HepG2 (cell line): ENCODE measurements at regions not wholly inside any gene's neighbourhood (a gene's known extent, or its start where the extent isn't known, plus 50 kb on each side); places are given as distances from the start of the nearest gene placed in this dataset.

Source experiments
- ATAC-seq: fragments of 200-7000 bp; cut with Tn5 transposase; 3 replicates; pipeline ENCODE4 v1.9.1; 2020; ENCODE audit warnings: mild to moderate bottlenecking, moderate library complexity
- BruUV-seq: library from RNA; stranded (reverse); fragments of 400-500 nt; replicated peaks from 2 replicates; lab custom pipeline; 2021; lab: Mats Ljungman, UMichigan
- CTCF ChIA-PET: fragments of 300-600 bp; formaldehyde crosslinking; extraction: SDS; loops from one replicate; lab custom pipeline; 2021; ENCODE audit warnings: low total read pairs, inconsistent platforms, low intra/inter-chr PET ratio; lab: Yijun Ruan, JAX
- POLR2A ChIA-PET: fragments of 350-600 bp; sonication (Branson Sonifier 250); formaldehyde crosslinking; loops from one replicate; lab custom pipeline; 2020; ENCODE audit warnings: antibody characterized with exemption, inconsistent platforms; lab: Yijun Ruan, JAX
- DNase-seq: peaks from one replicate; pipeline ENCODE4 v3.0.0-alpha.2; 2015; ENCODE audit warnings: low spot score
- FAIRE-seq: peaks from 3 replicates; lab custom pipeline; 2011; peaks lifted over from hg19 to GRCh38; lab: Jason Lieb, UNC
- H2AFZ ChIP-seq: one replicate; pipeline ENCODE4 v1.6.1; 2011; ENCODE audit warnings: low read length, inconsistent platforms
- H3K27ac ChIP-seq: fragments of 300-600 bp; 3 replicates; pipeline ENCODE4 v1.8.0; 2011; ENCODE audit warnings: mixed run types, mild to moderate bottlenecking, mixed read lengths, low read length, inconsistent platforms; ENCODE audit not compliant: insufficient read depth; ENCODE audit errors: extremely low read length
- H3K27me3 ChIP-seq, 2 experiments: fragments of 200-600 bp in 1 of 2; 2 replicates in 1 of 2; 3 replicates in 1 of 2; pipeline versions ENCODE4 v1.6.0 to v1.8.0; 2011; ENCODE audit warnings: low read length in 2 of 2, mild to moderate bottlenecking in 2 of 2, moderate library complexity in 2 of 2, inconsistent platforms in 1 of 2; ENCODE audit not compliant: insufficient read depth in 2 of 2, control insufficient read depth in 1 of 2
- H3K36me3 ChIP-seq, 2 experiments: fragments of 200-600 bp in 1 of 2; replicated peaks in 1 of 2; 2 replicates in 1 of 2; 3 replicates in 1 of 2; pipeline versions ENCODE4 v1.5.1 to v1.8.0; 2011; ENCODE audit warnings: low read length in 2 of 2, inconsistent platforms in 1 of 2; ENCODE audit not compliant: insufficient read depth in 2 of 2, control insufficient read depth in 1 of 2
- H3K4me1 ChIP-seq: 2 replicates; pipeline ENCODE4 v1.5.1; 2012; ENCODE audit warnings: low read length, inconsistent platforms; ENCODE audit not compliant: insufficient read depth
- H3K4me2 ChIP-seq: 2 replicates; pipeline ENCODE4 v1.6.0; 2011; ENCODE audit warnings: low read depth, low read length, inconsistent platforms
- H3K4me3 ChIP-seq, 3 experiments: fragments of 200-600 bp in 1 of 3; sonication (generic), shearing (Covaris generic) in 1 of 3; replicated peaks in 1 of 3; 2 replicates each; pipeline ENCODE4 v1.5.1; 2011 to 2016; ENCODE audit warnings: low read length in 3 of 3, inconsistent platforms in 2 of 3, low read depth in 2 of 3, mild to moderate bottlenecking in 2 of 3, control low read depth in 1 of 3, mixed read lengths in 1 of 3; ENCODE audit not compliant: insufficient read depth in 1 of 3
- H3K79me2 ChIP-seq: one replicate; pipeline ENCODE4 v1.6.1; 2011; ENCODE audit warnings: low read length, inconsistent platforms; ENCODE audit not compliant: insufficient read depth
- H3K9ac ChIP-seq: 2 replicates; pipeline ENCODE4 v1.6.0; 2011; ENCODE audit warnings: mild to moderate bottlenecking, low read depth, low read length, inconsistent platforms; ENCODE audit not compliant: insufficient read depth
- H3K9me3 ChIP-seq: 2 replicates; pipeline ENCODE4 v1.5.1; 2012; ENCODE audit warnings: mild to moderate bottlenecking, low read length
- H4K20me1 ChIP-seq: 2 replicates; pipeline ENCODE4 v1.6.0; 2011; ENCODE audit warnings: inconsistent platforms, mild to moderate bottlenecking, low read length, moderate library complexity; ENCODE audit not compliant: insufficient read depth
- ARID2 ChIP-seq: sonication (generic); formaldehyde crosslinking; IDR thresholded peaks from 2 replicates; pipeline ENCODE4 v1.8.1; 2022; ENCODE audit warnings: mild to moderate bottlenecking, missing genetic modification reagents, borderline replicate concordance
- CCAR2 ChIP-seq: fragments of 200-400 bp; formaldehyde crosslinking; optimal IDR thresholded peaks from 2 replicates; pipeline ENCODE3; 2018; ENCODE audit warnings: low read depth, mild to moderate bottlenecking, low read length, moderate library complexity
- GZF1 ChIP-seq: sonication (generic); formaldehyde crosslinking; IDR thresholded peaks from 2 replicates; pipeline ENCODE4 v1.5.1; 2020; ENCODE audit warnings: mild to moderate bottlenecking, missing genetic modification reagents
- SALL1 ChIP-seq: sonication (generic); formaldehyde crosslinking; IDR thresholded peaks from 2 replicates; pipeline ENCODE4 v1.8.0; 2022; ENCODE audit warnings: mild to moderate bottlenecking, missing genetic modification reagents
- SALL2 ChIP-seq: sonication (generic); formaldehyde crosslinking; IDR thresholded peaks from 2 replicates; pipeline ENCODE4 v1.8.1; 2023; ENCODE audit warnings: mild to moderate bottlenecking, missing genetic modification reagents, inconsistent platforms
- TGIF2 ChIP-seq: IDR thresholded peaks from 2 replicates; pipeline ENCODE4 v1.6.1; 2016; ENCODE audit warnings: control low read depth, missing compliant biosample characterization
- ZNF101 ChIP-seq: sonication (generic); formaldehyde crosslinking; IDR thresholded peaks from 2 replicates; pipeline ENCODE4 v1.4.0; 2020; ENCODE audit warnings: mild to moderate bottlenecking, low read depth, missing genetic modification reagents, borderline replicate concordance
- ZNF12 ChIP-seq: sonication (generic); formaldehyde crosslinking; IDR thresholded peaks from 2 replicates; pipeline ENCODE4 v1.5.0; 2020; ENCODE audit warnings: missing genetic modification reagents
- ZNF225 ChIP-seq: sonication (generic); formaldehyde crosslinking; IDR thresholded peaks from 2 replicates; pipeline ENCODE4 v1.4.0; 2020; ENCODE audit warnings: mild to moderate bottlenecking, missing genetic modification reagents
- ZNF235 ChIP-seq: sonication (generic); formaldehyde crosslinking; IDR thresholded peaks from 2 replicates; pipeline ENCODE4 v1.8.1; 2023; ENCODE audit warnings: mild to moderate bottlenecking, missing genetic modification reagents, borderline replicate concordance
- ZNF292 ChIP-seq: sonication (generic); formaldehyde crosslinking; IDR thresholded peaks from 2 replicates; pipeline ENCODE4 v1.8.1; 2022; ENCODE audit warnings: mild to moderate bottlenecking, low read depth, missing genetic modification reagents, borderline replicate concordance
- ZNF484 ChIP-seq: sonication (generic); formaldehyde crosslinking; IDR thresholded peaks from 2 replicates; pipeline ENCODE4 v1.5.1; 2020; ENCODE audit warnings: mild to moderate bottlenecking, low read depth, missing genetic modification reagents, borderline replicate concordance
- ZNF557 ChIP-seq: sonication (generic); formaldehyde crosslinking; IDR thresholded peaks from 2 replicates; pipeline ENCODE4 v1.4.0; 2020; ENCODE audit warnings: missing genetic modification reagents
- ZNF562 ChIP-seq: sonication (generic); formaldehyde crosslinking; IDR thresholded peaks from 2 replicates; pipeline ENCODE4 v1.8.0; 2022; ENCODE audit warnings: missing genetic modification reagents, borderline replicate concordance
- ZNF616 ChIP-seq: sonication (generic); formaldehyde crosslinking; IDR thresholded peaks from 2 replicates; pipeline ENCODE4 v1.5.0; 2020; ENCODE audit warnings: low read depth, mild to moderate bottlenecking, missing genetic modification reagents
- ZNF768 ChIP-seq: sonication (generic); formaldehyde crosslinking; IDR thresholded peaks from 2 replicates; pipeline ENCODE4 v1.4.0; 2020; ENCODE audit warnings: missing genetic modification reagents
- WGBS: methylation state at CpG from one replicate; pipeline ENCODE4 v1.1.6; 2017; ENCODE audit warnings: low lambda C conversion rate; 5-methylcytosine and 5-hydroxymethylcytosine counted together
- in situ Hi-C: cut with HindIII; loops from 2 replicates; pipeline ENCODE4 v1.10.0; 2017; ENCODE audit warnings: low pct_unique_long_range_greater_than_20kb; ENCODE audit not compliant: extremely low pct_ligation_motif_present
- intact Hi-C: fragments of 100-400 bp; cut with micrococcal nuclease; formaldehyde crosslinking; loops from one replicate; pipeline ENCODE4 v1.10.0; 2022; ENCODE audit not compliant: unreplicated experiment
- TF ChIP-seq, protein P1 (sequence below): sonication (generic); formaldehyde crosslinking; IDR thresholded peaks from 2 replicates; pipeline ENCODE4 v1.8.1; 2023; ENCODE audit warnings: missing genetic modification reagents, mild to moderate bottlenecking, borderline replicate concordance
- TF ChIP-seq, protein P2 (sequence below): sonication (generic); formaldehyde crosslinking; IDR thresholded peaks from 2 replicates; pipeline ENCODE4; 2020; ENCODE audit warnings: missing genetic modification reagents, mild to moderate bottlenecking, borderline replicate concordance
- TF ChIP-seq, protein P3 (sequence below): sonication (generic); formaldehyde crosslinking; IDR thresholded peaks from 2 replicates; pipeline ENCODE4 v1.8.1; 2023; ENCODE audit warnings: mild to moderate bottlenecking, missing genetic modification reagents
- TF ChIP-seq, protein P4 (sequence below): sonication (generic); formaldehyde crosslinking; IDR thresholded peaks from 2 replicates; pipeline ENCODE4 v1.5.0; 2020; ENCODE audit warnings: missing genetic modification reagents

DNA sequence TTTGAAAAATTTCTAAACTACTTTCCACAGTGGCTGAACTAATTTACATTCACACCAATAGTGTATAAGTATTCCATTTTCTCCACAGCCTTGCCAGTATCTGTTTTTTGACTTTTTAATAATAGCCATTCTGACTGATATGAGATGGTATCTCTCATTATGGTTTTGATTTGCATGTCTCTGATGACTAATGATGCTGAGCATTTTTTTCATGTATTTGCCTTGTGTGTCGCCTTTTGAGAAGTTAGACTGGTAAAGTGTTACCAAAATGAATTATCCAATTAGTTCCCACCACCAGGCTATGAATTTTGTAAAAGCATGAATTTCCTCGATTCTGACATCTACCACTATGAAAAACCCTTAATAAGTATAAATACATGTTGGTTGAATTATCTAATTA lies 242.2 kb upstream of the GK2 start:
- Histone ChIP-seq H3K27ac (no peak overlapping the region), H3K36me3 (no peaks in the 10 kb centered on the region), H3K4me3 (no peak overlapping the region), H2AFZ (no peak overlapping the region), H3K9ac (no peak overlapping the region), H3K79me2 (no peaks in the 10 kb centered on the region), H3K4me2 (no peak overlapping the region), H3K9me3 (no peaks in the 10 kb centered on the region), H3K27me3 (no peaks in the 10 kb centered on the region; a peak in 1 of 5 replicates), H4K20me1 (no peaks in the 10 kb centered on the region), H3K4me1 (no peaks in the 10 kb centered on the region; the same call in 1 of the 2 replicates)
- ATAC-seq = no peak
- intact Hi-C loops = no loop called here
- no peak for TF ChIP-seq ZNF12 (CRISPR knock-in tag)
- no peak for TF ChIP-seq ARID2
- TF ChIP-seq, protein P1, sequence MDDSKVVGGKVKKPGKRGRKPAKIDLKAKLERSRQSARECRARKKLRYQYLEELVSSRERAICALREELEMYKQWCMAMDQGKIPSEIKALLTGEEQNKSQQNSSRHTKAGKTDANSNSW = no peak
- TF ChIP-seq, protein P2, sequence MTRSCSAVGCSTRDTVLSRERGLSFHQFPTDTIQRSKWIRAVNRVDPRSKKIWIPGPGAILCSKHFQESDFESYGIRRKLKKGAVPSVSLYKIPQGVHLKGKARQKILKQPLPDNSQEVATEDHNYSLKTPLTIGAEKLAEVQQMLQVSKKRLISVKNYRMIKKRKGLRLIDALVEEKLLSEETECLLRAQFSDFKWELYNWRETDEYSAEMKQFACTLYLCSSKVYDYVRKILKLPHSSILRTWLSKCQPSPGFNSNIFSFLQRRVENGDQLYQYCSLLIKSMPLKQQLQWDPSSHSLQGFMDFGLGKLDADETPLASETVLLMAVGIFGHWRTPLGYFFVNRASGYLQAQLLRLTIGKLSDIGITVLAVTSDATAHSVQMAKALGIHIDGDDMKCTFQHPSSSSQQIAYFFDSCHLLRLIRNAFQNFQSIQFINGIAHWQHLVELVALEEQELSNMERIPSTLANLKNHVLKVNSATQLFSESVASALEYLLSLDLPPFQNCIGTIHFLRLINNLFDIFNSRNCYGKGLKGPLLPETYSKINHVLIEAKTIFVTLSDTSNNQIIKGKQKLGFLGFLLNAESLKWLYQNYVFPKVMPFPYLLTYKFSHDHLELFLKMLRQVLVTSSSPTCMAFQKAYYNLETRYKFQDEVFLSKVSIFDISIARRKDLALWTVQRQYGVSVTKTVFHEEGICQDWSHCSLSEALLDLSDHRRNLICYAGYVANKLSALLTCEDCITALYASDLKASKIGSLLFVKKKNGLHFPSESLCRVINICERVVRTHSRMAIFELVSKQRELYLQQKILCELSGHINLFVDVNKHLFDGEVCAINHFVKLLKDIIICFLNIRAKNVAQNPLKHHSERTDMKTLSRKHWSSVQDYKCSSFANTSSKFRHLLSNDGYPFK (CRISPR knock-in tag) = no peak
- no peak for TF ChIP-seq CCAR2
- no peak for TF ChIP-seq TGIF2 (CRISPR knock-in tag)
- no peak for TF ChIP-seq ZNF768 (CRISPR knock-in tag)
- no peak for TF ChIP-seq ZNF616 (CRISPR knock-in tag)
- no peak for TF ChIP-seq ZNF225
- TF ChIP-seq SALL1 = no peak
- no peak for TF ChIP-seq ZNF484
- TF ChIP-seq ZNF557 (CRISPR knock-in tag) = no peak
- TF ChIP-seq SALL2 (CRISPR knock-in tag) = no peak
- TF ChIP-seq ZNF101 = no peak
- TF ChIP-seq ZNF562 = no peak
- no peak for TF ChIP-seq ZNF235 (CRISPR knock-in tag)
- TF ChIP-seq GZF1 (CRISPR knock-in tag) = no peak
- TF ChIP-seq, protein P3, sequence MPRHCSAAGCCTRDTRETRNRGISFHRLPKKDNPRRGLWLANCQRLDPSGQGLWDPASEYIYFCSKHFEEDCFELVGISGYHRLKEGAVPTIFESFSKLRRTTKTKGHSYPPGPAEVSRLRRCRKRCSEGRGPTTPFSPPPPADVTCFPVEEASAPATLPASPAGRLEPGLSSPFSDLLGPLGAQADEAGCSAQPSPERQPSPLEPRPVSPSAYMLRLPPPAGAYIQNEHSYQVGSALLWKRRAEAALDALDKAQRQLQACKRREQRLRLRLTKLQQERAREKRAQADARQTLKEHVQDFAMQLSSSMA (CRISPR knock-in tag) = no peak
- TF ChIP-seq, protein P4, sequence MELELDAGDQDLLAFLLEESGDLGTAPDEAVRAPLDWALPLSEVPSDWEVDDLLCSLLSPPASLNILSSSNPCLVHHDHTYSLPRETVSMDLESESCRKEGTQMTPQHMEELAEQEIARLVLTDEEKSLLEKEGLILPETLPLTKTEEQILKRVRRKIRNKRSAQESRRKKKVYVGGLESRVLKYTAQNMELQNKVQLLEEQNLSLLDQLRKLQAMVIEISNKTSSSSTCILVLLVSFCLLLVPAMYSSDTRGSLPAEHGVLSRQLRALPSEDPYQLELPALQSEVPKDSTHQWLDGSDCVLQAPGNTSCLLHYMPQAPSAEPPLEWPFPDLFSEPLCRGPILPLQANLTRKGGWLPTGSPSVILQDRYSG (CRISPR knock-in tag) = no peak
- TF ChIP-seq ZNF292 (CRISPR knock-in tag) = no peak
- no peak for DNase-seq
- ChIA-PET POLR2A (no interaction called here), CTCF (no interaction called here)
- in situ Hi-C loops = no loop called here
- WGBS = 2% methylated on average over 2 of the region's 2 CpGs
- no peak for FAIRE-seq
- no TSS peak for BruUV-seq
